HG02678 (cell line): ENCODE measurements at regions not wholly inside any gene's neighbourhood (a gene's known extent, or its start where the extent isn't known, plus 50 kb on each side); places are given as distances from the start of the nearest gene placed in this dataset.
"Not testable (repeated sequence)": the region's sequence is repeated elsewhere in the genome, so short reads cannot be mapped to it uniquely, and the experiment has no call there.

Experiments used
- ATAC-seq: cut with Tn5 transposase; IDR thresholded peaks from one replicate; pipeline ENCODE4 v1.9.1; 2021; ENCODE audit warnings: mild to moderate bottlenecking, moderate library complexity; ENCODE audit not compliant: unreplicated experiment

- no peak for ATAC-seq
Measured at GRCh38 chr16:79954921-79955705, 354.6 kb upstream of the MAF start.

DNA sequence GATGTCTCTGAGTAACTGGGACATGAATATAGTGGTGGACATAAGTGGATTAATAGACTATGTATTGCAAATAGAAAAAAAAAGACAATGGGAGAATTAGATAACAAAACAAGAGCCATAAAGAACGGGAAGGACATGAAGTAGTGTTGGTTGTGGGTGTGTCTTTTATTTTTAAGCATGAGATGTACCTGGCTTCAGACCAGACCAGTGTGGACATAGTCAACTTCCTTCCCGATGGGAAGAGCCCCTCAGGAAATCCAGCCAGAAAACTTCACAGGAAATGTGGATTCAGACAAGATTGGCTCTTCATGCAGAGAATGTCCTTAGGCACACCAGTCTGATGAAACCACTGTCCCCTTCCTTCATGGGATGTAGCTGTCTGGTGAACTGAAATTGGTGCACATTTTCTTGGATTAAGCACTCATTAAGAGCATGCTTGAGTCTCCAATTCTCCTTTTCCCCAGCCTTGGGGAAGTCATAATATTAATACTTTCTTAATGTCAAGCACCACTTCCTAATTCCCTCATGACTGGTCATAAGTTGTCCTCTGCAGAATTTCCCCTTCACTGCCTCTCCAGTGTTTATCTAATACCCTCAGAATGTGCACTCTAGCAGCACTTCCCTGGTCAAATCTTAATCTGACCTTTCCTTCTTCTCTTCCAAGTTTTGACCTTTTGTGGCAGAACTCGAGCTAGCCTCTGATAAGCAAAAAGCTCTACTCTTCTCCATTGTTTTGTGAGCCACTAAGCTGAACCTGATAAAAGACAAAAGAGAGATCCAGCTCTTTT, 350.6 kb upstream of the MAF start:
- ATAC-seq = no peak

DNA sequence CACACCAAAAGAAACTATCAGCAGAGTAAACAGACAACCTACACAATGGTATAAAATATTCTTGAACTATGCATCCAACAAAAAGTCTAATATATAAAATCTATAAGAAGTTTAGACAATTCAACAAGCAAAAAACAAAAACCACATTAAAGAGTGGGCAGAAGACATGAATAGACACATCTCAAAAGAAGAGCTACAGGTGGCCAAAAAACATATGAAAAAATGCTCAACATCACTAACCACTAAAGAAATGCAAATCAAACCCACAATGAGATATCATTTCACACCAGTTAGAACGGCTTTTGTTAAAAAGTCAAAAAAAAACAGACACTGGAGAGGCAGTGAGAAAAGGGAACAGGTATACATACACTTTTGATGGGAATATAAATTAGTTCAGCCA, 348.9 kb upstream of the MAF start:
- ATAC-seq = no peak

- ATAC-seq = no peak
Measured at GRCh38 chr16:79947771-79948170, 347.2 kb upstream of the MAF start.

- no peak for ATAC-seq
Measured at GRCh38 chr16:79946252-79946651, 345.7 kb upstream of the MAF start.

GRCh38 chr16:79943736-79944135, 343.2 kb upstream of the MAF start:
- no peak for ATAC-seq

- no peak for ATAC-seq
Measured at GRCh38 chr16:79938575-79938974, 338.0 kb upstream of the MAF start.

GRCh38 chr16:79937671-79938070, 337.1 kb upstream of the MAF start:
- not testable (repeated sequence) for ATAC-seq

DNA sequence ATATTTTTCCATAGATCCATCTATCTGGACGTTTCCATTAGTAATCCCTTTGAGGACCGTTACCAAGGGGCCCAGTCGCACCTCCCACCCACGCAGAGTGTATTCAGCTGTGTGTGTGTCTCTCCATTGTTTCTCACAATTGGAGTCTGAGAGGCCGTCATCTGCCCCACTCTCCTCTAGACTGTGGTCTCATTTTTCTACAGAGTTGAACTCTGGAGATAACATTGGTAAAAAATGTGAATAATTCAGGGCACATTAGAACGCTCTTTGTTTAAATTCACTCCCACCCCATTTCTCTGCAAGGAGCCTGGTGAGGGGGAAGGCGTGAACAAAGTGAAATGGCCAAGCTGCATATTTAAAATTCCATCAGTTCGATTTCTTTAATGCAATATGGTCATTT, 333.1 kb upstream of the MAF start:
- ATAC-seq = no peak

GRCh38 chr16:79932572-79932971, 332.0 kb upstream of the MAF start:
- ATAC-seq = no peak

GRCh38 chr16:79931721-79932120, 331.2 kb upstream of the MAF start:
- no peak for ATAC-seq

GRCh38 chr16:79929260-79929965, 328.9 kb upstream of the MAF start:
- ATAC-seq = no peak

GRCh38 chr16:79928142-79928873, 327.8 kb upstream of the MAF start:
- no peak for ATAC-seq

GRCh38 chr16:79926451-79927205, 326.1 kb upstream of the MAF start:
- no peak for ATAC-seq

DNA sequence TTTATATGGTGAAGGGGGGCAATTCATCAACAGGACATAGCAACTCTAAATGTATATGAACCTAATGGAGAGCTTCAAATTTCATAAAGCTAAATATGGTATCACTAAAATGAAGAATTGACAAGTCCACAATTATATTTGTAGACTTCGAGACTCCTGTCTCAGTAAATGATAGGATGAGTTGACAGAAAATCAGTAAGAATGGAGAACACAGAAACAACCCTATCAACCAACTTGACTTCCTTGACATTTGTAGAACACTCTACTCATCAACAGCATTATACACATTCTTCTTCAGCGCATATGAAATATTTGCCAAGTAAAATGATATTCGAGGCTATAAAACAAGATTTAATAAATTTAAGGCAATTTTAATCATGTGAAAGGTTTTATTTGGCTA, 322.9 kb upstream of the MAF start:
- ATAC-seq = no peak

- ATAC-seq = no peak
Measured at GRCh38 chr16:79920685-79921084, 320.1 kb upstream of the MAF start.

DNA sequence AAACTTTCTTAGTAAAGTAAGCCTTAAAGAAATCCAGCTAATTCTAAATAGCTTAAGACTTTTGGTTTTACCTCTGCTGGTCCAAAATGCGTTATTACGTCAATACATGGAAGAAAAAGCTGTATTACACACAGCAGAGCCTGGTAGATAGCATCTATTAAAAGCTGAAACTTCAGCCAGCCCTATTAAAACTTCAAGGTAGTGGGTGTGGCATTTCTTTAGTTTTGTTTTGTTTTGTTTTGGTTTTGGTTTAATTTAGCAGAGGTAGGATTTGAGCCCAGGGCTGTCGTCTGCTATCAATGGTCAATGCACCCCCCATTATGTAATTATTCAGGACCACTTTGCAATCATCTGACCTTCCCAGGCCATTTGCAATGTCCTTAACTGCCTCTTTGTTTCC, 318.4 kb upstream of the MAF start:
- no peak for ATAC-seq

DNA sequence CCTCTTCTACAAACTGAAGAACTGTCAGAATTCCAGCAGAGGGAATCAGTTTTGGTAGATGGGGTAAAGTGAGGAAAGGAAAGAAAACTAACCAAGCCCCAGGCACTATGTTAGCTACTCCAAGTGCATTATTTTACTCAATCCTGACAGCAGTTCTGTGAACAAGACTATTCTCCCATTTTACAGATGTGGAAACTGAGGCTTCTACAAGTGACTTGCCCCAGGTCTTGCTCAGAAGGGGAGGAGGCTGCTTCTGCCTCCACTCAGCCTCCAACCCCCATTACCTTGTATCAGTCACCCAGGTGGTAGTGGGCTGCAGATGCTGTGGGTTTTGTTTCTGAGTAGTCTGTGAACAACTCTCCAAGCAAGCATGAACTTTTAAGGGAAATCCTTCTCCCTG, 315.2 kb upstream of the MAF start:
- no peak for ATAC-seq

DNA sequence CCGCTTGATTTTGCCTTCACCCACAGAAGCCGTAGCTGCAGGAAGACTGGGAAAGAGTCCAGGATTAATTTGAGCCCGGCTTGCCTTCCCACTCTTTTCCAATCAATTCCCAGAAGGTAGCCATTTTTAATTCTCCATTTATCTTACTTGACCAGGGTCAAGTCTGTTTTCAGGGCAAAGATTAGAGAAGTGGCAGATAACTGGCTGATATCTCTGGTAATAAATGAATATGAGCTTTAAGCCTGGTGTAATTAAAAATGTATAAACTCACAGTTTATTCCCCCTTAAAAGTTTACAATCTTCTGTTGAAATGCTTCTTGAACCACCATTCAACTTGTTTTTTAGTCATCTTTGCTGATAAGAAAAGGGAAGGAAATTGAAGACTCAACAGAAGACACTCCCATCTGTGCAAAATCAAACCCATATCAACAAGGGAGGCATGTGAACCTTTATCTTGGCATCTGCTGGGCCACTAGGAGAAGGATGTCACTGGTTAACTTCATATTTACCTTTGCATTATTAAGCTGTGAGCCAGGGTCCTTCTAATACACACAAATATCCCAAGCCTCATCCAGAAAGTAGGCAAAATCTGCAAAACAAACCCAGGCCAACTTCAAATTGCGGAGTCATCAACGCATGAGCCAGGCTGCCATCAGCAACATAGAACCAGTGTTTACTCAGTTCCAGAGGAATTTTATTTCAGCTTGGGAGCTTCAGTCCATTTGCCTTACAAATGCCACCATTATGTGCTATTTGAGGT, 314.6 kb upstream of the MAF start:
- no peak for ATAC-seq
